Kidney (tissue), 13 donors: ENCODE measurements at regions not wholly inside any gene's neighbourhood (a gene's known extent, or its start where the extent isn't known, plus 50 kb on each side); places are given as distances from the start of the nearest gene placed in this dataset.
A peak's percentile ranks its signal among the peaks of the same experiment; 100 is the strongest.

Experiments used
- DNase-seq, 5 donors: peaks; one replicate each; pipeline ENCODE4 v3.0.0-alpha.2; 2013 to 2020
- FAIRE-seq: peaks from 2 replicates; lab custom pipeline; 2012; peaks lifted over from hg19 to GRCh38; lab: Jason Lieb, UNC
- H3K27ac ChIP-seq, 2 donors: one replicate each; pipeline ENCODE4 v1.7.0; 2013; ENCODE audit warnings: low read depth in 2 of 2, low read length in 2 of 2, inconsistent platforms in 1 of 2
- H3K27me3 ChIP-seq: one replicate; pipeline ENCODE4 v1.7.1; 2013; ENCODE audit warnings: low read length, inconsistent platforms; ENCODE audit not compliant: control insufficient read depth, insufficient read depth
- H3K36me3 ChIP-seq, 3 donors: one replicate each; pipeline versions ENCODE4 v1.7.0 to v1.7.1; 2013; ENCODE audit warnings: low read length in 3 of 3, control low read depth in 1 of 3, inconsistent platforms in 1 of 3; ENCODE audit not compliant: insufficient read depth in 3 of 3, control insufficient read depth in 2 of 3
- H3K4me1 ChIP-seq, 3 donors: one replicate each; pipeline versions ENCODE4 v1.7.0 to v1.7.1; 2013; ENCODE audit warnings: low read length in 3 of 3, inconsistent platforms in 1 of 3, low read depth in 1 of 3; ENCODE audit not compliant: control insufficient read depth in 2 of 3, insufficient read depth in 2 of 3
- H3K4me3 ChIP-seq, 3 donors: one replicate each; pipeline versions ENCODE4 v1.7.0 to v1.8.1; 2013; ENCODE audit warnings: low read length in 3 of 3, control low read depth in 1 of 3, inconsistent platforms in 1 of 3
- H3K9ac ChIP-seq, 3 donors: one replicate each; pipeline versions ENCODE4 v1.7.0 to v1.7.1; 2013; ENCODE audit warnings: low read length in 3 of 3, control low read depth in 1 of 3, inconsistent platforms in 1 of 3
- H3K9me3 ChIP-seq, 3 donors: one replicate each; pipeline versions ENCODE4 v1.7.0 to v1.7.1; 2013; ENCODE audit warnings: low read length in 3 of 3, control low read depth in 1 of 3, inconsistent platforms in 1 of 3; ENCODE audit not compliant: control insufficient read depth in 2 of 3, insufficient read depth in 1 of 3
- CTCF ChIP-seq: IDR thresholded peaks from 3 replicates; pipeline ENCODE4 v1.5.1; 2012; ENCODE audit warnings: mild to moderate bottlenecking, moderate library complexity, borderline replicate concordance; ENCODE audit not compliant: insufficient read depth; ENCODE audit errors: extremely low read depth
- intact Hi-C: fragments of 100-400 bp; cut with DNase I; formaldehyde crosslinking; loops from one replicate; pipeline ENCODE4 v1.11.1; 2022
- donor health status: control.
- donor health status: control.
- donor health status: control.
- donor health status: control.
- donor health status: control.
- donor health status: DM: yes; HTN: yes; CAD: no.
- donor health status: Normal renal cell carcinoma (clear cell type).

DNA sequence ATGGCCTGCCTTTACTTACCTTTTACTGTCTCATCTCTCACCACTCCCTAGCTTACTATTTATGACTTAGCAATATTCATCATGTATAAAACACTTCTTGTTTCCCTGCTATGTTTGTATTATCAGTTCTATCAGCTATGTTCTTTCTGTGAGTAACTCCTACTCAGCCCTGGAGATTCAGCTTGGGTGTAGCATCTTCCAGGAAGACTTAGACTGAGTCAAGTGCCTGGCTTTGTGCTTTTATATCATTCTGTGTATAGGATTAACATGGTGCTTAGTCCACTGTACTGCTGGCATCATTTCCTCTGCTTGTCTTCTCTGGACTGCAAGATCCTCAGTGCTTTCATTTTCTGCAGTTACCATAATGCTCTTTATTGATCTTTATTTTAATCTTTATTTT lies 257.8 kb downstream of the BTBD3 start:
- intact Hi-C loops, result no loop called here
- Histone ChIP-seq H3K27ac (no peak overlapping the region), H3K27me3 (no peaks in the 10 kb centered on the region), H3K9me3 (no peaks in the 10 kb centered on the region), H3K36me3 (no peaks in the 10 kb centered on the region), H3K4me3 (no peak overlapping the region), H3K9ac (no peak overlapping the region), H3K4me1 (no peaks in the 10 kb centered on the region)
- no peak for FAIRE-seq
- DNase-seq, result no peak
- no peak for TF ChIP-seq CTCF

GRCh38 chr20:12177657-12178293 lies 260.1 kb downstream of the BTBD3 start:
- Histone ChIP-seq H3K36me3 (no peaks in the 10 kb centered on the region), H3K27ac (no peak overlapping the region), H3K9ac (no peak overlapping the region), H3K27me3 (no peaks in the 10 kb centered on the region), H3K4me1 (no peaks in the 10 kb centered on the region), H3K4me3 (no peak overlapping the region), H3K9me3 (no peaks in the 10 kb centered on the region)
- no peak for TF ChIP-seq CTCF
- DNase-seq (peak in 2 of 5 donors; percentile 22 to 32), FAIRE-seq (no peak)
- intact Hi-C loops, result no loop called here

GRCh38 chr20:12179692-12180091 lies 262.0 kb downstream of the BTBD3 start:
- intact Hi-C loops, result no loop called here
- H3K27ac ChIP-seq, result no peak overlapping the region
- no peak overlapping the region for H3K9ac ChIP-seq
- H3K4me1 ChIP-seq, result no peaks in the 10 kb centered on the region
- TF ChIP-seq CTCF, result no peak
- no peak for FAIRE-seq
- DNase-seq, result no peak
- no peaks in the 10 kb centered on the region for H3K27me3 ChIP-seq
- H3K36me3 ChIP-seq, result no peaks in the 10 kb centered on the region
- H3K9me3 ChIP-seq, result no peaks in the 10 kb centered on the region
- no peak overlapping the region for H3K4me3 ChIP-seq
